ENCODE measurements at regions not wholly inside any gene's neighbourhood (a gene's known extent, or its start where the extent isn't known, plus 50 kb on each side); places are given as distances from the start of the nearest gene placed in this dataset.

GRCh38 chr17:51441431-51441830, 181.1 kb downstream of the UTP18 start:
- no peak for TF ChIP-seq CTCF (conservative IDR thresholded peaks at IDR 0.05)
- no peak for TF ChIP-seq EZH2 (IDR thresholded peaks at IDR 0.05; ENCODE audit: low read depth)
